OCI-LY3 (cell line): ENCODE measurements at regions not wholly inside any gene's neighbourhood (a gene's known extent, or its start where the extent isn't known, plus 50 kb on each side); places are given as distances from the start of the nearest gene placed in this dataset.

Experiments
- H2AFZ ChIP-seq: fragments of 200-600, 300-600 bp; shearing (Covaris generic); 2 replicates; pipeline ENCODE4 v1.6.0; 2014; ENCODE audit warnings: antibody characterized with exemption, low read depth, low read length
- H3K27ac ChIP-seq: fragments of 200-600, 300-600 bp; sonication (generic); 2 replicates; pipeline ENCODE4 v1.5.1; 2014; ENCODE audit warnings: mild to moderate bottlenecking, low read length, moderate library complexity, mixed read lengths
- H3K27me3 ChIP-seq: fragments of 200-600, 300-600 bp; sonication (generic); 2 replicates; pipeline ENCODE4 v1.6.1; 2014; ENCODE audit warnings: low read depth, low read length, mixed read lengths
- H3K36me3 ChIP-seq: fragments of 200-600, 300-600 bp; sonication (generic); replicated peaks from 2 replicates; pipeline ENCODE3; 2014; ENCODE audit warnings: low read depth, low read length, mixed read lengths
- H3K4me1 ChIP-seq: fragments of 300-600, 200-600 bp; sonication (generic); 2 replicates; pipeline ENCODE4 v1.6.1; 2014; ENCODE audit warnings: low read length, mixed read lengths
- H3K4me2 ChIP-seq: fragments of 200-600, 300-600 bp; sonication (generic); 2 replicates; pipeline ENCODE4 v1.6.1; 2014; ENCODE audit warnings: low read length, mixed read lengths
- H3K4me3 ChIP-seq: fragments of 300-600, 200-600 bp; sonication (generic); 2 replicates; pipeline ENCODE4 v1.5.1; 2014; ENCODE audit warnings: antibody characterized with exemption, mild to moderate bottlenecking, low read length, moderate library complexity
- H3K79me2 ChIP-seq: fragments of 300-600, 200-600 bp; shearing (Covaris generic); 2 replicates; pipeline ENCODE4 v1.6.1; 2014; ENCODE audit warnings: mild to moderate bottlenecking, low read length, mixed read lengths
- H3K9ac ChIP-seq: fragments of 300-600, 200-600 bp; shearing (Covaris generic); 2 replicates; pipeline ENCODE4 v1.6.0; 2014; ENCODE audit warnings: mild to moderate bottlenecking, low read length, moderate library complexity
- H3K9me3 ChIP-seq: fragments of 200-600, 300-600 bp; shearing (Covaris generic); 2 replicates; pipeline ENCODE4 v1.6.1; 2014; ENCODE audit warnings: low read length, mixed read lengths; ENCODE audit not compliant: insufficient read depth
- H4K20me1 ChIP-seq: fragments of 200-600, 300-600 bp; sonication (generic); 2 replicates; pipeline ENCODE4 v1.6.1; 2016; ENCODE audit warnings: low read length, mixed read lengths; ENCODE audit not compliant: insufficient read depth
- CTCF ChIP-seq: fragments of 200-600, 300-600 bp; sonication (generic); IDR thresholded peaks from 2 replicates; pipeline ENCODE4 v1.5.1; 2014; ENCODE audit warnings: antibody characterized with exemption, low read length, low read depth
- EZH2phosphoT487 ChIP-seq: fragments of 200-600 bp; shearing (Covaris generic); IDR thresholded peaks from 2 replicates; pipeline ENCODE4 v1.6.1; 2018; ENCODE audit warnings: antibody characterized with exemption, mixed run types, low read depth

GRCh38 chr5:89904442-89904841, 505.1 kb downstream of the CETN3 start:
- Histone ChIP-seq H3K79me2 (no peaks in the 10 kb centered on the region), H3K36me3 (no peaks in the 10 kb centered on the region), H3K27me3 (no peaks in the 10 kb centered on the region), H3K9me3 (no peaks in the 10 kb centered on the region), H3K4me2 (no peak overlapping the region), H2AFZ (no peak overlapping the region), H3K4me3 (no peak overlapping the region), H3K27ac (no peak overlapping the region), H3K4me1 (no peaks in the 10 kb centered on the region), H3K9ac (no peak overlapping the region), H4K20me1 (no peaks in the 10 kb centered on the region)
- TF ChIP-seq CTCF (no peak), EZH2phosphoT487 (no peak)

DNA sequence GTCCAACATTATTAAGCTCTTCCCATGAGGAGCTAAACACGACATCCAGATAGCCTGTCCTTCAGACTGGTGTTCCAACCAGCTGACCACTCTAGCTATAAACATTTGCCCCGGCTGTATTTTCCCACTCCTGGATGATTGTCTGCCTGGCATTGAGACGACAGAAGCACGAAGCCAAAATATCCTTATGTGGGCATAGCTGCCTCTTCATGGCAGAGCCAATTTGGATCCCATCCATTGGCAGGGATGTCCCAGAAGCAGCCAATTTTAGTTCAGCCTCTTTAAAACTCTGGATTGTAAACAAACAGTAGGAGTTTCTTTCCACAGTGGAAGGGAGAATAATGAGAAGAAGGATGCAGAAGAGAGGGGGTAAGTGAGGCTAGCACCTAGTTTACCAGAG, 507.6 kb downstream of the CETN3 start:
- Histone ChIP-seq H3K36me3 (no peaks in the 10 kb centered on the region), H3K4me2 (no peak overlapping the region), H3K79me2 (no peaks in the 10 kb centered on the region), H2AFZ (no peak overlapping the region), H3K9me3 (no peaks in the 10 kb centered on the region), H3K4me1 (no peaks in the 10 kb centered on the region), H3K27me3 (no peaks in the 10 kb centered on the region), H3K4me3 (no peak overlapping the region), H4K20me1 (no peaks in the 10 kb centered on the region), H3K27ac (no peak overlapping the region), H3K9ac (no peak overlapping the region)
- TF ChIP-seq CTCF (no peak), EZH2phosphoT487 (no peak)

- Histone ChIP-seq H3K9ac (no peak overlapping the region), H3K9me3 (no peaks in the 10 kb centered on the region), H3K4me1 (no peaks in the 10 kb centered on the region), H3K79me2 (no peaks in the 10 kb centered on the region), H3K4me3 (no peak overlapping the region), H3K27me3 (no peaks in the 10 kb centered on the region), H2AFZ (no peak overlapping the region), H4K20me1 (no peaks in the 10 kb centered on the region), H3K27ac (no peak overlapping the region), H3K36me3 (no peaks in the 10 kb centered on the region), H3K4me2 (no peak overlapping the region)
- TF ChIP-seq EZH2phosphoT487: no peak
- no peak for TF ChIP-seq CTCF
Measured at GRCh38 chr5:89901346-89901745, 508.2 kb downstream of the CETN3 start.

DNA sequence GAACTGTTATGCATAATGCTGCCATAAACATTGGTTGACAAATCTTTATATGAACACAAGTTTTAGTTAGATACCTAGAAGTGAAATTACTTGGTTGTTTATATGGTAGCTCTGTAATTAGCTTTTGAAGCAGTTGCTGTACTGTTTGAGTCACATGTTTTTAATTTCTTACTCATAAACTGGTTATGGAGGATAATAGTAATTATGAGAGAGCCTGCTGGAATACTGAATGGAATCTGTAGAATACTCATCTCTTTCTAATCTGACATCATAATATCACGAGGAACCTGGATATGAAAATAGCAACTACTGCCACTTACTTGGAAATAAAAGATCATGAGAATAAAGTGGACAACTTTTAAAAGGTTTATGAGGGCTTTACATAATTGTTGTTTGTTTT, 509.2 kb downstream of the CETN3 start:
- Histone ChIP-seq H3K4me2 (no peak overlapping the region), H3K4me3 (no peak overlapping the region), H3K27me3 (no peaks in the 10 kb centered on the region), H3K9me3 (no peaks in the 10 kb centered on the region), H3K36me3 (no peaks in the 10 kb centered on the region), H3K79me2 (no peaks in the 10 kb centered on the region), H3K4me1 (no peaks in the 10 kb centered on the region), H2AFZ (no peak overlapping the region), H4K20me1 (no peaks in the 10 kb centered on the region), H3K9ac (no peak overlapping the region), H3K27ac (no peak overlapping the region)
- TF ChIP-seq CTCF (no peak), EZH2phosphoT487 (no peak)
